ENCODE measurements at regions not wholly inside any gene's neighbourhood (a gene's known extent, or its start where the extent isn't known, plus 50 kb on each side); places are given as distances from the start of the nearest gene placed in this dataset.

- H3K4me3 ChIP-seq: no peak overlapping the region
- TF ChIP-seq POLR2A (IDR thresholded peaks at IDR 0.05) (no peak), CTCF (IDR thresholded peaks at IDR 0.05) (no peak)
- WGBS, 2 donors: 63 to 75% methylated on average over 2 of the region's 2 CpGs
- no peak for DNase-seq
- H3K27ac ChIP-seq: no peak overlapping the region
- H3K4me1 ChIP-seq: no peaks in the 10 kb centered on the region
- H3K27me3 ChIP-seq: no peaks in the 10 kb centered on the region
- intact Hi-C loops (cut with DNase I; ENCODE audit: low total_unique reads): no loop called here
- no peaks in the 10 kb centered on the region for H3K9me3 ChIP-seq
- no peaks in the 10 kb centered on the region for H3K36me3 ChIP-seq (ENCODE audit: low read depth, missing control alignments)
These were observed 153.6 kb upstream of the COL3A1 start for GRCh38 chr2:188820576-188820975.

- Histone ChIP-seq H3K27ac (no peak overlapping the region), H3K27me3 (no peaks in the 10 kb centered on the region), H3K36me3 (ENCODE audit: low read depth, missing control alignments) (no peaks in the 10 kb centered on the region), H3K4me3 (no peak overlapping the region), H3K9me3 (no peaks in the 10 kb centered on the region), H3K4me1 (no peaks in the 10 kb centered on the region)
- TF ChIP-seq CTCF (IDR thresholded peaks at IDR 0.05): no peak
- TF ChIP-seq POLR2A (IDR thresholded peaks at IDR 0.05): no peak
- intact Hi-C loops (cut with DNase I; ENCODE audit: low total_unique reads): no loop called here
- DNase-seq: no peak
- 54 to 58% methylated on average over 2 of the region's 2 CpGs for WGBS, 2 donors
These were observed 150.0 kb upstream of the COL3A1 start for GRCh38 chr2:188824125-188824524.

GRCh38 chr2:188833331-188833730 is 140.8 kb upstream of the COL3A1 start:
- intact Hi-C loops (cut with DNase I; ENCODE audit: low total_unique reads): no loop called here
- DNase-seq: no peak
- TF ChIP-seq POLR2A (IDR thresholded peaks at IDR 0.05): no peak
- no peak for TF ChIP-seq CTCF (IDR thresholded peaks at IDR 0.05)
- Histone ChIP-seq H3K9me3 (no peaks in the 10 kb centered on the region), H3K27me3 (no peaks in the 10 kb centered on the region), H3K27ac (no peak overlapping the region), H3K4me3 (no peak overlapping the region), H3K36me3 (ENCODE audit: low read depth, missing control alignments) (no peaks in the 10 kb centered on the region), H3K4me1 (no peaks in the 10 kb centered on the region)

- Histone ChIP-seq H3K27me3 (no peaks in the 10 kb centered on the region), H3K36me3 (ENCODE audit: low read depth, missing control alignments) (no peaks in the 10 kb centered on the region), H3K4me1 (no peaks in the 10 kb centered on the region), H3K4me3 (no peak overlapping the region), H3K9me3 (no peaks in the 10 kb centered on the region), H3K27ac (no peak overlapping the region)
- no peak for DNase-seq
- no peak for TF ChIP-seq POLR2A (IDR thresholded peaks at IDR 0.05)
- TF ChIP-seq CTCF (IDR thresholded peaks at IDR 0.05): no peak
- intact Hi-C loops (cut with DNase I; ENCODE audit: low total_unique reads): no loop called here
These were observed 140.4 kb upstream of the COL3A1 start for GRCh38 chr2:188833799-188834198.

- no peak for DNase-seq
- no peak overlapping the region for H3K4me3 ChIP-seq
- 43 to 51% methylated on average over 1 of the region's 1 CpG for WGBS, 2 donors
- no peak overlapping the region for H3K27ac ChIP-seq
- no peaks in the 10 kb centered on the region for H3K9me3 ChIP-seq
- no peaks in the 10 kb centered on the region for H3K4me1 ChIP-seq
- no peaks in the 10 kb centered on the region for H3K36me3 ChIP-seq (ENCODE audit: low read depth, missing control alignments)
- TF ChIP-seq POLR2A (IDR thresholded peaks at IDR 0.05) (no peak), CTCF (IDR thresholded peaks at IDR 0.05) (no peak)
- intact Hi-C loops (cut with DNase I; ENCODE audit: low total_unique reads): no loop called here
- H3K27me3 ChIP-seq: no peaks in the 10 kb centered on the region
These were observed 139.2 kb upstream of the COL3A1 start for GRCh38 chr2:188835006-188835405.

Data from testis (tissue), 2 donors.